Activated naive CD8-positive, alpha-beta T cell treated with anti-CD3 and anti-CD28 coated beads, Interleukin-2, amount 50 U/mL, for 16 hours (primary cell): ENCODE measurements at regions not wholly inside any gene's neighbourhood (a gene's known extent, or its start where the extent isn't known, plus 50 kb on each side); places are given as distances from the start of the nearest gene placed in this dataset.

Source experiments
- DNase-seq: peaks from one replicate; pipeline ENCODE4 v3.0.0-alpha.2; 2020; ENCODE audit warnings: low read depth, low spot score

- no peak for DNase-seq
Measured at GRCh38 chr12:127070515-127071157, 1196.3 kb upstream of the TMEM132C start.

- no peak for DNase-seq
Measured at GRCh38 chr12:127074161-127074560, 1192.8 kb upstream of the TMEM132C start.

- DNase-seq, result no peak
Measured at GRCh38 chr12:127075981-127076380, 1191.0 kb upstream of the TMEM132C start.

GRCh38 chr12:127077262-127078045 is 1189.5 kb upstream of the TMEM132C start:
- no peak for DNase-seq

GRCh38 chr12:127078577-127079350 is 1188.2 kb upstream of the TMEM132C start:
- DNase-seq, result no peak

GRCh38 chr12:127079636-127080035 is 1187.3 kb upstream of the TMEM132C start:
- DNase-seq, result no peak

- no peak for DNase-seq
Measured at GRCh38 chr12:127081058-127081457, 1185.9 kb upstream of the TMEM132C start.

- no peak for DNase-seq
Measured at GRCh38 chr12:127083008-127083949, 1183.7 kb upstream of the TMEM132C start.

GRCh38 chr12:127101076-127101475 is 1165.9 kb upstream of the TMEM132C start:
- no peak for DNase-seq

- no peak for DNase-seq
Measured at GRCh38 chr12:127106041-127106440, 1160.9 kb upstream of the TMEM132C start.

- DNase-seq, result no peak
Measured at GRCh38 chr12:127106697-127107096, 1160.3 kb upstream of the TMEM132C start.

GRCh38 chr12:127107744-127108143 is 1159.2 kb upstream of the TMEM132C start:
- no peak for DNase-seq

GRCh38 chr12:127108360-127109215 is 1158.4 kb upstream of the TMEM132C start:
- DNase-seq, result no peak

- DNase-seq, result no peak
Measured at GRCh38 chr12:127113945-127114344, 1153.0 kb upstream of the TMEM132C start.

GRCh38 chr12:127115468-127116035 is 1151.4 kb upstream of the TMEM132C start:
- no peak for DNase-seq

GRCh38 chr12:127118251-127118650 is 1148.7 kb upstream of the TMEM132C start:
- no peak for DNase-seq

GRCh38 chr12:127119600-127120140 is 1147.3 kb upstream of the TMEM132C start:
- no peak for DNase-seq

GRCh38 chr12:127120851-127121250 is 1146.1 kb upstream of the TMEM132C start:
- no peak for DNase-seq

- DNase-seq, result no peak
Measured at GRCh38 chr12:127121494-127122084, 1145.4 kb upstream of the TMEM132C start.
